ENCODE measurements at regions not wholly inside any gene's neighbourhood (a gene's known extent, or its start where the extent isn't known, plus 50 kb on each side); places are given as distances from the start of the nearest gene placed in this dataset.
"Not testable (repeated sequence)": the region's sequence is repeated elsewhere in the genome, so short reads cannot be mapped to it uniquely, and the experiment has no call there.

DNA sequence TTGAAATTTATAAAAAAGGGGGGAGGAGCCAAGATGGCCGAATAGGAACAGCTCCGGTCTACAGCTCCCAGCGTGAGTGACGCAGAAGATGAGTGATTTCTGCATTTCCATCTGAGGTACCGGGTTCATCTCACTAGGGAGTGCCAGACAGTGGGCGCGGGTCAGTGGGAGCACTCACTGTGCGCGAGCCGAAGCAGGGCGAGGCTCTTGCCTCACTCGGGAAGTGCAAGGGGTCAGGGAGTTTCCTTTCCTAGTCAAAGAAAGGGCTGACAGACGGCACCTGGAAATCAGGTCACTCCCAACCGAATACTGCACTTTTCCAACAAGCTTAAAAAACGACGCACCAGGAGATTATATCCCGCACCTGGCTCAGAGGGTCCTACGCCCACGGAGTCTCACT is 364.4 kb downstream of the BCL11A start:
- not testable (repeated sequence) for DNase-seq (ENCODE audit: low spot score in 2 of 2); FAIRE-seq

DNA sequence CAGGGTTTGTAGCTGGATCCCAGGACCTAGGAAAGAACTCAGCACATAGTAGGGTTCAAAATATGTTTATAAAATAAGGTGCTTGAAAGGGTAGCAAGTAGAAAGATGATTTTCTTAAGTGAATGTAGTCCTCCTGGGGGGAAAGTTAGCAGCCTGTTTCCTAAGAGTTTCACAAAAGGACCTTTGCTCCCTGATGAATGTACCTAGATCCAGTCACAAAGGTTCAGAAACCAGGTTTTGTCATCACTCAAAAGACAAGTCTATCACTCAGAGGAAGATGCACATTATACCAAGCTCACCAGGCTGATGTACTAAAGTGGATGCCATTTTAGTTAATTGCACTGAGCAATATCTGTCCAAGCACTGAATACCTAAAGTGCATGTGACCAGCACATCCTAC is 378.2 kb downstream of the BCL11A start:
- DNase-seq (ENCODE audit: low spot score in 2 of 2) (no peak), FAIRE-seq (no peak)

DNA sequence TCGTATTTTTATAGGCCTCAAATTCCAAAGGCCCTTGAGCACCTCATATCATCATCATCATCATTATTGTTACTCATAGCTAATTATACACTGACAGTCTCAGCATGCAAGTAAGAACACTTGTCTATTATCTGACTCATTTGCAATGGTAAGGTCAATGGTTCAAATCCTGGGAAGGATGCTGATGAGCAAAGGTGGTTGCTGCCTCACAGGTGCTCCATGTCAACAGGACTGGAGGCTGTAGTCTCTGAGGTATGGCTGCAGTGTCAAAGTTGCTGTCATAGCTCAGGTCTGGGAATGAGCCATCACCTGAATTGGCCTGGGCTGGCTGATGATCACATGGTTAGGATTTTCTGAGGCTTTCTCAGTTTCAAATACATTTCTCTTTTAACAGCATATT is 379.3 kb downstream of the BCL11A start:
- FAIRE-seq: no peak

GRCh38 chr2:60172801-60173200 is 380.7 kb downstream of the BCL11A start:
- DNase-seq (ENCODE audit: low spot score in 2 of 2): no peak
- no peak for FAIRE-seq

More for the DNA sequence above, 379.3 kb downstream of the BCL11A start:
- DNase-seq (ENCODE audit: low spot score in 2 of 2): no peak

- no peak for DNase-seq (ENCODE audit: low spot score in 2 of 2)
- no peak for FAIRE-seq
Observed at GRCh38 chr2:60170272-60170671, 383.2 kb downstream of the BCL11A start.

- FAIRE-seq (no peak), DNase-seq (ENCODE audit: low spot score in 2 of 2) (no peak)
Observed at GRCh38 chr2:60168247-60168646, 385.2 kb downstream of the BCL11A start.

DNA sequence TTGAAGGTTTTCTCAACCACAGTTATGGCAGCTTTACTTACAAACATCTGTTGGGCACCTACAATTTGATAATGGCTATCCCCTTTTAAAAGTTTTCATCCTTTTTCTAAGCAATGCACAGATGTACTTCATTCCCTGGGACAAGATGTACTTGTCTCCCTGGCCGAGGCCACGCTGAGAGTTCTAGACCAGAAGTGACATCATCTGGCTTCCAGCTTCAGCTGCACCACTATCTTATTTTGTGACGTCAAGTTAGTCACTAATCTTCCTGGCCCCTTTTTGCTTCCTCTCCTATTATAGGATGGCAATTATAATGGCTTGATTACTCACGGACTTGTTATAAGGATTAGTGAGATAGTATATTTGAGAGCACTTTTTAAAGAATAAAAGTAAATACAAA is 386.4 kb downstream of the BCL11A start:
- FAIRE-seq (no peak), DNase-seq (ENCODE audit: low spot score in 2 of 2) (no peak)

GRCh38 chr2:60163691-60164090 is 389.8 kb downstream of the BCL11A start:
- DNase-seq (ENCODE audit: low spot score in 2 of 2): no peak
- no peak for FAIRE-seq

- DNase-seq (ENCODE audit: low spot score in 2 of 2) (no peak), FAIRE-seq (no peak)
Observed at GRCh38 chr2:60159519-60159918, 393.9 kb downstream of the BCL11A start.

- FAIRE-seq: no peak
Observed at GRCh38 chr2:60158262-60158661, 395.2 kb downstream of the BCL11A start.

DNA sequence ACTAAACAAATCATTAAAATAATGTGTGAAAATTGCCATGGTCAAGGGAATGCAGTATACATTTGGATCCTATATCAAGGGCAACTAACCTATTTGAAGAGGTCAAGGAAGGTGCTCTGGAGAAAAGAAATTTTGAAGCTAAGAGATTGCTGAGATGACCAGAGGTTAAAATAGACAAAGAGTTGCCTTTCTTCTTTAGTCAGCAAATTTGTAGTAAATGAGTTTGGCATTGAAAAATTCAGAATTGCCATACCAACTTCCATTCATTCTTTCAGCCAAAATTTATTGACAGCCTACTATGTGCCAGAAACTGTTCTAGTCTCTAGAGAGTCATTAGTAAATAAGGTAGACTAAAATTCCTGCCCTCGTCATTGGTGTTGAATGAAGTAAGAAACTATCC is 396.2 kb downstream of the BCL11A start:
- FAIRE-seq: no peak
- no peak for DNase-seq (ENCODE audit: low spot score in 2 of 2)

More at GRCh38 chr2:60158262-60158661, 395.2 kb downstream of the BCL11A start:
- no peak for DNase-seq (ENCODE audit: low spot score in 2 of 2)

- DNase-seq (ENCODE audit: low spot score in 2 of 2) (no peak), FAIRE-seq (no peak)
Observed at GRCh38 chr2:60154142-60154541, 399.3 kb downstream of the BCL11A start.

- no peak for DNase-seq (ENCODE audit: low spot score in 2 of 2)
- no peak for FAIRE-seq
Observed at GRCh38 chr2:60152226-60152833, 401.1 kb downstream of the BCL11A start.

- no peak for FAIRE-seq
Observed at GRCh38 chr2:60149176-60149575, 404.3 kb downstream of the BCL11A start.

GRCh38 chr2:60148716-60149115 is 404.7 kb downstream of the BCL11A start:
- DNase-seq (ENCODE audit: low spot score in 2 of 2): no peak
- FAIRE-seq: no peak

More at GRCh38 chr2:60149176-60149575, 404.3 kb downstream of the BCL11A start:
- DNase-seq (ENCODE audit: low spot score in 2 of 2): no peak

- FAIRE-seq (no peak), DNase-seq (ENCODE audit: low spot score in 2 of 2) (peak in 1 of 2 donors; percentile 6)
Observed at GRCh38 chr2:60140185-60140584, 413.3 kb downstream of the BCL11A start.

- DNase-seq (ENCODE audit: low spot score in 2 of 2) (no peak), FAIRE-seq (no peak)
Observed at GRCh38 chr2:60136913-60137312, 416.5 kb downstream of the BCL11A start.

GRCh38 chr2:60127191-60127590 is 426.3 kb downstream of the BCL11A start:
- DNase-seq (ENCODE audit: low spot score in 2 of 2) (no peak), FAIRE-seq (no peak)

DNA sequence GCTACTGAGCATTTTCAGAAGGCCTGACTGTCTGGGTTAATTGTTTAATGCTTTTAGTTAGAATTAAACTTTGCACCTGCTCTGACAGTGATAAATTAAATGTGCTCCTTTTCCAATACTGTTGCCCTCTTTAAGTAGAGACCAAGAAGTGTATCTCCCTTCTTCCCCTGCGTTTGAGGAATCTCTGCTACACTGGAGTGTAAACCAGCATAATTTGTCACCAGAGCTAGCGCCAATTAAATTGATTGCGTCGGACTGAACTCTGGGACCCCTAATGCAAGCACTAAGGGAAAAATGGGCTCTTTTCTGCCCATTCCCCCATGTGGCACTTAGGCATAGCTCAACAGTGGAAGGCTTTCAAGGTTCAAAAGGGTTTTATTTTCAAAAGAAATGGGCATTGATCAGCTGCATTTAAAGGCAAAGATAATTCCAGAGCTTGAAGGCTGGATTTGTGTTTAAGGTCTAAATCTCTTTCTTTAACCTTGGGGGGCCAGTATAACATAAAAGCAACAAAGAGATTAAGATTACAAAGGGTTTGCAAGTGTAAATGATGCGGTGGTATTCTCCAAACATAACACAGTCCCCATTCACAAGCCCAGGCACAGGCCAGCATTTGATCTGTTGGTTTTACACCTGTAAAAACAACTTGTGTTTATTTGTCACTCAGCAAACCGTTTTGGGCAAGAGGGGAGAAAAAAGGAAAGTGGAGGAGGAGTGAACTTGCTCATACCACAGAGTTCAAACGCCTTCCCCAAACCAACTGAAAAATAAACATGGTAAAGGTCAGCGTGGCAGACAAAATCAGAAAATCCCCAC is 427.6 kb downstream of the BCL11A start:
- no peak for FAIRE-seq
- no peak for DNase-seq (ENCODE audit: low spot score in 2 of 2)

GRCh38 chr2:60119778-60120177 is 433.7 kb downstream of the BCL11A start:
- FAIRE-seq (no peak), DNase-seq (ENCODE audit: low spot score in 2 of 2) (no peak)

DNA sequence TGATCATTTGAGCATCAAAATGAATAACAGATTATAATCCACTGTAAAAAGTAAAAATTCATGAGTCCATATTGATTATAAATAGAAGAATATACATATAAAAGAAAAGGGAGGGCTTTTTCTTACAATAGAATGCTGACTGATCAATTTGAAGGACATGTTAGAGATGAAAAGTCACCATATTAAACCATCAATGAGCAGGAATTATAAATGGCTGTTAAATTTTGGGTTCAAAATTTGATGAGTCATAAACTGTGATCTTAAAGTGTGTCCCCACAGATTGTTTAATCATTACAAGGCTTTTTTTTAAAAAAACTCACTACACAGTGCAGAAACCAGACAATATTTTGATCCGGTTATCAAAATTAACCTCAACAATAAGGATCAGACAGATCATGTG is 434.5 kb downstream of the BCL11A start:
- FAIRE-seq (no peak), DNase-seq (ENCODE audit: low spot score in 2 of 2) (no peak)

GRCh38 chr2:60118061-60118460 is 435.4 kb downstream of the BCL11A start:
- FAIRE-seq (no peak), DNase-seq (ENCODE audit: low spot score in 2 of 2) (no peak)
